NCI-H1048 (cell line): ENCODE measurements at regions not wholly inside any gene's neighbourhood (a gene's known extent, or its start where the extent isn't known, plus 50 kb on each side); places are given as distances from the start of the nearest gene placed in this dataset.

Experiments
- DNase-seq: peaks from one replicate; lab custom pipeline; 2025; lab: John Stamatoyannopoulos, UW

DNA sequence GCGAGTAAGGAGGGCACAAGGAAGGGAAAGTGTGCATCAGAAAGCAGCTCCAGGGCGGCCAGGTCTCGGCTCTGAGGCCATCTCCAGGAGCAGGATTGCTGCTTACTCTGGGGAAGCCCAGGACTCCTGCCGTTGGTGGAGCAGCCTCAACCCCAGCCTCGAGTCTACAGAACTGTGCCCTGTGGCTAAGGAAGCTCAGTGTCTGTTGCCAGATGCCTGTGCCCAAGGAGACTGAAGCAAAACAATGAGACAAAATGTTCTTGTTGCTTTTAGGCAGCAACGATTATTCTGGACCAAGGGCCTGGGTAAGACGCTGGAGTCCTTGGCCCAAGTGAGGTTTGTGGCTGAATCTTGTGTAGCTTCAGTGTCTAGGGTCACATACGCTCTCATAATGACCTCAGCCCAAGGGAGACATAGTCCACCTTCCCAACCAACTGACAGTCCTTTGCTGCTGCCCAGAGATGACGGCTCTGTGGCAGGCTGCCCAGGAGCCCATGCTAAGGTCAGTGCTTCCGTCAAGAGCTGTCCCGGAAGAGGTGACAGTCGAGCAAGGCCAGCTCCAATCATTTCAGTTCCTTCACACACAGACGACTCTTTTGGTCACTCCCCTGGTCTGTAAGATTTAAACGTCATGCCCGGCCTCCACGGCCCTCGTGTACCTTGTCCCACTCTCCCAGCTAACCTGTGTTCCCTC, 223.8 kb downstream of the TTC32 start:
- no peak for DNase-seq

- DNase-seq, result no peak
Measured at GRCh38 chr2:19677215-19677777, 224.5 kb downstream of the TTC32 start.

DNA sequence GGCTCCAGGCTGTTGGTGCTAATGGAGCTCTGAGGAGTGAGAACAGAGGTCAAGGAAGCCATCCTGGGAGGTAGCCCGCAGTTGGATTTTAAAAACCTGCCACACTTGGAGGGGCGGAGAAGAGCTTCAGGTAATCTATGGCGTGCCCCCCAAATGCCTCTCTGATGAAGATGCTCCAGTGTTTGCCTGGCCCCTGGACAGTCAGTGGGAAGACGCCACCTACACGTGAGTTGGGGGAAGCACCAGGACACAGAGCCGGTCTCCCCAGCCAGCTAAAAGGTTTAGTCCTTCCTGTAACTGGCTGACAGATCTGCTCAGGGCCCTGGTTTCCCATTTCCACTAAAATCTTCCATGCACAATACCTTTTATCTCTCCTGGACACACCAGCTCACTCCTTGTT, 225.0 kb downstream of the TTC32 start:
- DNase-seq, result no peak

- no peak for DNase-seq
Measured at GRCh38 chr2:19675856-19676460, 225.8 kb downstream of the TTC32 start.

DNA sequence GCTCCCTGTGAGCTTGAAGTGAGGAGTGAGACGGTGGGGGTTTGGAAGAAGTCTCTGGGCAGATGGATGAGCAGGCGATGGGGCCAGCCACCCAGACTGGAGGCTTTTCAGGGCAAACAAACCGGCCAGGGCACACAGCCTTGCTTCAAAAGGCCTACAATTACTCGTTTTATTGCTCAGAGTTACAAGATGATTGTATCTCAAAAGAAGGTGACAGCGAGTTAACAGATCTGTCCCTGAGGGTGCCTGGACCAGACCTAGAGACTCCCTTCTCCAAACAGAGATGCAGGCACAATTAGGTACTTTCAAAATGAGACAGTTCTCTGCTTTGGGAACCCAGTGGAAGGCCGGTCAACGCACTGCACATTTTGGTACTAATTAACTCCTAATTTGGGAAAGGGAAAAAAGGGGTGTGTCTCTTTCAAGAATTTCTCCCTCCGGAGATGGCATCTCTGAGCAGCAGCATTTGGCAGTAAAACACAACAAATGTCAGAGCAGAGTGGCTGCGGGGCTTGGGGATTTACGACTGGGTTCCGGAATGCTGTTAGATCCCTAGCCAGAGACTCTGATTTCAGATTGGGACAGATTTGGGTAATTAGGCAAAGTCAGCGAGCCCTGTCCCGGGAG, 226.7 kb downstream of the TTC32 start:
- no peak for DNase-seq

GRCh38 chr2:19674051-19675002, 227.5 kb downstream of the TTC32 start:
- no peak for DNase-seq

DNA sequence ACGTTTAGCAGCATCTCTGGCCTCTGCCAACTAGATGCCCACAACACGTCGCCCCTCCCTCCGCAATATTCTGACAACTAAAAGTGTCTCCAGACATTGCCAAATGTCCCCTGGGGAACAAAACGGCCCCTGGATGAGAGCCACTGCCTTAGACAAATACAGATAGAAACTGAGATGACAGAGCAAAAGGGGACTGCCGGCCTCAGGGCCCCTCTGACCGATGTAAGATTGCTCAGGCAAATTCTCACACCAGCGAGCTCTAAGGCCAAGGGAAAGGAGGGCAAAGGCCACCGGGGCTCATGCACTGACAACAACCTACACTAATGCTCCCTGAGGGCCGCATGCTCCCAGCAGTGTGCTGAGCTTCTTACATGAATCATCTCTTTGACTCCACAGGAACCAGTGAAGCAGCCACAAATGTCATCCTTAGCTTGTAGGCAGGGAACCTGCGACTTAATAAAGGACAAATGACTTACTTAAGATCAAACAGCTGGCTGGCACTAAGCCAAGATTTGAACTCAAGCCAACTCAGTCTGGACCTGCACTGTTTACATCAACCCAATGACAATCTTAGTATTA, 228.5 kb downstream of the TTC32 start:
- DNase-seq, result no peak

GRCh38 chr2:19671916-19672315, 229.9 kb downstream of the TTC32 start:
- no peak for DNase-seq

DNA sequence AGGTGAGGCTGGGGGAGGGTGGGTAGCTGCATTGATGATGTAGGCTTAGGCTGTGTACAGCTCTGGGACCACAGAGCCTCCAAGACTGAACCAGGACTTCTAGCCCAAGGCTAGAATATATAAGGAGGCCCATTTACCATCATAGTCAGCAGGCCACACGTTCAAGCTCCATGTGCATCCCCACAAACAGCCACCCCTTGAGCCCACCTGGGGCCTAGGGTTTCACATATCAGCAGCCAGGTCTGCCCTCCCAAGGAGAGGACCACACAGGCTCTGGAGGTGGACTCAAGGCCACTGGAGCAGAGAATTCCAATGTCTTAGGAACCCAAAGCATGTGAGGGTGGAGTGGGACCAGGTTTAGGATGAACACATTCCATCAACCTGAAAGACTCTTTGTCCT, 230.5 kb downstream of the TTC32 start:
- no peak for DNase-seq

DNA sequence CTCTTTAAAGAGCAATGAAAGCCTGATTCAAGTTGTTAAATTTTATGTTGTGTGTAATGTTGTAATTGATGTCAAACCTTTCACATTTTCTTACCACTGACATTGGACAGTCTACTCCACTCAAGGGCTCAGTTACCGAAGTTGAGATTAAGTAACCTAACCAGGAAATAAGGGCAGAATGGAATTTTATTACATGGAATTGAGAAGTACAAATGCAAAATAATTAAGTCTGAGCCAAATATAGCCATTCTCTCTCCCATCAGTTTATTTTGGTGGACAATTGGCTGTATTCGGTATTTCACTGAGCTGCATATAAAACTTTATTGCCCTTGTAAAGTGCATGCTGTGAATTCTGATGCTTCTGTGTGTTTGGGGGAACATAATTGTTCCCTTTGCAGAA, 231.5 kb downstream of the TTC32 start:
- no peak for DNase-seq

GRCh38 chr2:19669559-19669958, 232.2 kb downstream of the TTC32 start:
- DNase-seq, result no peak

DNA sequence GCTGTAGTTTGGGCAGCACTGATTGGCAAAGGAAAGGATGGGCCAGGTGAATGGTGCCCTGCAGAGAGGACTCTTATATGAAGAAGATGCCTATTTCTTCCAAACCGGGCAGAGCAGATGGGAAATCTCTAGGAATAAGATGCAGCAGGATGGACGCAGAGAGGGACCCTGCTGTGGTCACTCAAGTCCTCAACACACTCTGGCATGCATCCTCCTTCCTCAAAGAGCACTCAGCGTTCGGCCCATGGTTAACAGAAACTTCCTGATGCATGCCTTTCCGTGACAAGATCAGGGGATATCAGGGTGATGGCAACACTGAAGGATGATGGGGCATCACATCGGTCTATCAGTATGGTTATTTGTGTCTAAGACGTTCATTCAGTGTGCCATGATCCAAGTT, 232.7 kb downstream of the TTC32 start:
- no peak for DNase-seq

GRCh38 chr2:19667536-19667949, 234.2 kb downstream of the TTC32 start:
- no peak for DNase-seq

DNA sequence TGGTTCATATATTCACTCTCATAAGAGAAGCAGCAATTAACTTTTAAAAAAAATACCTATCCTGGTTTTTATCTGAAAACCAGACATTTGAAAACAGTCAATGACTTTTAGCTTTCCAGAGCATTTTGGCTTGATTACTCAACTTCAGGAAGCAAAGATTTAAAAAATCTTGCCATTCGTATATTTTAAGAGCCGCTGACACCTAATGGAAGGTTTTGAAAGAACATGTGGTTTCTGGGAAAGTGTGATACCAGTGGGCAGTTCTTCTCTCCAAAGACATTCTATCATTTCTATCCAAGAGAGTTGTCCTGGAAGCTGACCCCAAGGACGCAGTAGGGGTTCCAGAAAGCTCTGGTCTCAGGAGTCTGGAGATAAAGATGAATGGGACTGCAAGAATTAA, 234.7 kb downstream of the TTC32 start:
- no peak for DNase-seq

DNA sequence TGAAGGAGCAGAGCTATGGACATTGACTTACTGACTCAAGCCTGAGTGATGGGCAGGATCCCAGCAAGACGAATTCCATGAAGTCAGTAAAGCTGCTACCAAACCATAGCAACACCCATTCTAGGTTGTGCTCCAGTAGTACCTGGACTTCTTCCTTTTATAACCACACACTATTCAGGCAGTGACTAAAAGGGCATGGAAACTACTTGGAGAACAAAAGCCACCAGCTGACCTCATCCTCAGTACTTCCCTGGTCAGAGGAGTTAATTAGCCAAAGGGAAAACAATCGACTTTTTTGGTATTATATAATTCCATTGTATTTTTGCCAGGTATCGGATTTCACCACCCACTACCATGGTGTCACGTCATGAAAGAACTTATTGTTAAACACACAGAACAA, 237.1 kb downstream of the TTC32 start:
- DNase-seq, result no peak

- DNase-seq, result no peak
Measured at GRCh38 chr2:19659024-19659792, 242.6 kb downstream of the TTC32 start.

DNA sequence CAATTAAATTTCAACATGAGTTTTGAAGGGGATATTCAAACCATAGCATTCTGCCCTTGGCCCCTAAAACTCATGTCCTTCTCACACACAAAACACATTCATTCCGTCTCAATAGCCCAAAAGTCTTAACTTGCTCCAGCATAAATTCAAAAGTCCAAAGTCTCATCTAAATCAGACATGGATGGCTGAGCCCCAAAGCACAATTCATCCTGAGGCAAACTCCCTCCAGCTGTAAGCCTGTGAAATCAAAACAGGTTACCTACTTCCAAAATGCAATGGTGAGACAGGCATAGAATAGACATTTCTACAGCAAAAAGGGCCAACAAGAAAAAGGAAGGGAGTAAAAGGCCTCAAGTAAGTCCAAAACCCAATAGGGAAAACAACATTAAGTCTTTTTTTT, 245.8 kb downstream of the TTC32 start:
- DNase-seq, result no peak

- DNase-seq, result no peak
Measured at GRCh38 chr2:19654310-19655090, 247.3 kb downstream of the TTC32 start.

GRCh38 chr2:19653509-19653908, 248.3 kb downstream of the TTC32 start:
- DNase-seq, result no peak

GRCh38 chr2:19652811-19653210, 249.0 kb downstream of the TTC32 start:
- no peak for DNase-seq
